ENCODE measurements at regions not wholly inside any gene's neighbourhood (a gene's known extent, or its start where the extent isn't known, plus 50 kb on each side); places are given as distances from the start of the nearest gene placed in this dataset.

DNA sequence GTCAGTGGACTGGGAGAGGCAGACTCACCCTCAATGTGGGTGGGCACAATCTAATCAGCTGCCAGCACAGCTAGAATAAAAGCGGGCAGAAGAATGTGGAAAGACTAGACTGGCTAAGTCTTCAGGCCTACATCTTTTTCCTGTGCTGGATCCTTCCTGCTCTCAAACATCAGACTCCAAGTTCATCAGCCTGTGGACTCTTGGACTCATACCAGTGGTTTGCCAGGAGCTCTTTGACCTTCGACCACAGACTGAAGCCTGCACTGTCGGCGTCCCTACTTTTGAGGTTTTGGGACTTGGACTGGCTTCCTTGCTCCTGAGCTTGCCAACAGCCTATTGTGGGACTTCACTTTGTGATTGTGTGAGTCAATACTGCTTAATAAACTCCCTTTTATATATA, 68.0 kb downstream of the CNTN3 start:
- no peak for TF ChIP-seq NR3C1 (IDR thresholded peaks at IDR 0.05)
- TF ChIP-seq POLR2AphosphoS2 (conservative IDR thresholded peaks at IDR 0.05; ENCODE audit: low read length), result no peak
- TF ChIP-seq USF2 (IDR thresholded peaks at IDR 0.05), result no peak
- TF ChIP-seq KDM5A (IDR thresholded peaks at IDR 0.05), result no peak
- TF ChIP-seq MAX (IDR thresholded peaks at IDR 0.05), result no peak
- TF ChIP-seq MYC (IDR thresholded peaks at IDR 0.05; ENCODE audit: borderline replicate concordance, low read length), result no peak
- no peak for TF ChIP-seq HES2 (IDR thresholded peaks at IDR 0.05)
- Histone ChIP-seq H3K9me3 (no peaks in the 10 kb centered on the region), H3K4me1 (no peaks in the 10 kb centered on the region), H3K27ac (no peak overlapping the region), H3K4me3 (no peak overlapping the region), H3K4me2 (no peak overlapping the region)
- POLR2A ChIA-PET, result no interaction called here
- CTCF ChIA-PET, result no interaction called here
- WGBS (ENCODE audit: missing lambda C conversion rate), result 46% methylated on average over 4 of the region's 4 CpGs
- DNase-seq (ENCODE audit: low read depth in 1 of 2, low spot score in 1 of 2) (no peak), FAIRE-seq (no peak), ATAC-seq (no peak)

GRCh38 chr3:74542441-74542840, 72.0 kb downstream of the CNTN3 start:
- DNase-seq (ENCODE audit: low read depth in 1 of 2, low spot score in 1 of 2), result no peak

DNA sequence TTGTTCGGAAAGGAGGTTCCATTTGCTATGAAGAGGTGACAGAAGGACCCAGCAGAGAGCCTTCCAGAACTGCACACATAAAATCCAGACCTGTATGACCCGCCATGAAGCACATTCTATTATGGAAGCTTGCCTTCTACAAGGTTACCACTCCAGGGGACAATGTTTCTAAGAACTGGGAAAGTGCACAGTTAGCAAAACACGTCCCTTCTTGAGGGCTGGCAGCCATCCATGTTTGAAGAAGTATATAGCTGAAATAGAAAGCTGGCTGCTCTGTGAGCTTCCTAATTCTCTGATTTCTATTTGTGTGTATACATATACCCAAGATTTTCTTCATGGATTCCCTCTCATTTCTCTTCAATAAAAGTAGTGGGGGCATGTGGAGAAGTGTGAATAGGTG, 74.6 kb downstream of the CNTN3 start:
- Histone ChIP-seq H3K4me3 (no peak overlapping the region), H3K4me2 (no peak overlapping the region), H3K9me3 (no peaks in the 10 kb centered on the region), H3K4me1 (no peaks in the 10 kb centered on the region), H3K27ac (no peak overlapping the region)
- no peak for TF ChIP-seq CBX8 (IDR thresholded peaks at IDR 0.05)
- no peak for TF ChIP-seq KDM1A (IDR thresholded peaks at IDR 0.05; ENCODE audit: low read depth)
- TF ChIP-seq, protein P1, sequence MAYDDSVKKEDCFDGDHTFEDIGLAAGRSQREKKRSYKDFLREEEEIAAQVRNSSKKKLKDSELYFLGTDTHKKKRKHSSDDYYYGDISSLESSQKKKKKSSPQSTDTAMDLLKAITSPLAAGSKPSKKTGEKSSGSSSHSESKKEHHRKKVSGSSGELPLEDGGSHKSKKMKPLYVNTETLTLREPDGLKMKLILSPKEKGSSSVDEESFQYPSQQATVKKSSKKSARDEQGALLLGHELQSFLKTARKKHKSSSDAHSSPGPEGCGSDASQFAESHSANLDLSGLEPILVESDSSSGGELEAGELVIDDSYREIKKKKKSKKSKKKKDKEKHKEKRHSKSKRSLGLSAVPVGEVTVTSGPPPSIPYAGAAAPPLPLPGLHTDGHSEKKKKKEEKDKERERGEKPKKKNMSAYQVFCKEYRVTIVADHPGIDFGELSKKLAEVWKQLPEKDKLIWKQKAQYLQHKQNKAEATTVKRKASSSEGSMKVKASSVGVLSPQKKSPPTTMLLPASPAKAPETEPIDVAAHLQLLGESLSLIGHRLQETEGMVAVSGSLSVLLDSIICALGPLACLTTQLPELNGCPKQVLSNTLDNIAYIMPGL (CRISPR knock-in tag; IDR thresholded peaks at IDR 0.05; ENCODE audit: borderline replicate concordance), result no peak
- TF ChIP-seq SREBF2 (IDR thresholded peaks at IDR 0.05), result no peak
- TF ChIP-seq POLR2AphosphoS2 (conservative IDR thresholded peaks at IDR 0.05; ENCODE audit: low read length), result no peak
- TF ChIP-seq CTCF (IDR thresholded peaks at IDR 0.05), result no peak
- TF ChIP-seq CBX2 (IDR thresholded peaks at IDR 0.05; ENCODE audit: borderline replicate concordance, low read depth), result no peak
- DNase-seq (ENCODE audit: low read depth in 1 of 2, low spot score in 1 of 2) (no peak), FAIRE-seq (no peak), ATAC-seq (no peak)
- 0% methylated on average over 3 of the region's 3 CpGs for WGBS (ENCODE audit: missing lambda C conversion rate)
- ChIA-PET POLR2A (no interaction called here), CTCF (interaction anchor here (0.7 kb wide), 1 partner anchor 9 kb away, joined by 3 read pairs; no protein-coding TSS in a partner anchor)

More at GRCh38 chr3:74542441-74542840, 72.0 kb downstream of the CNTN3 start:
- no peak for FAIRE-seq
- WGBS (ENCODE audit: missing lambda C conversion rate), result 17% methylated on average over 2 of the region's 2 CpGs
- no peaks in the 10 kb centered on the region for H3K9me3 ChIP-seq
- ChIA-PET CTCF (no interaction called here), POLR2A (no interaction called here)
- no peak overlapping the region for H3K4me2 ChIP-seq
- H3K27ac ChIP-seq, result no peak overlapping the region
- H3K4me1 ChIP-seq, result no peaks in the 10 kb centered on the region
- no peak for ATAC-seq
- no peak overlapping the region for H3K4me3 ChIP-seq
- no peak for TF ChIP-seq FOSL2 (IDR thresholded peaks at IDR 0.05)
- no peak for TF ChIP-seq FOSL2 (CRISPR knock-in tag; IDR thresholded peaks at IDR 0.05)
- TF ChIP-seq ATOH8 (CRISPR knock-in tag; IDR thresholded peaks at IDR 0.05; ENCODE audit: low read depth), result no peak
- no peak for TF ChIP-seq NFE2L2 (conservative IDR thresholded peaks at IDR 0.05; ENCODE audit: low read length)
- TF ChIP-seq POLR2AphosphoS2 (conservative IDR thresholded peaks at IDR 0.05; ENCODE audit: low read length), result no peak
- no peak for TF ChIP-seq ZNF302 (CRISPR knock-in tag; IDR thresholded peaks at IDR 0.05)
